ENCODE measurements at regions not wholly inside any gene's neighbourhood (a gene's known extent, or its start where the extent isn't known, plus 50 kb on each side); places are given as distances from the start of the nearest gene placed in this dataset.

DNA sequence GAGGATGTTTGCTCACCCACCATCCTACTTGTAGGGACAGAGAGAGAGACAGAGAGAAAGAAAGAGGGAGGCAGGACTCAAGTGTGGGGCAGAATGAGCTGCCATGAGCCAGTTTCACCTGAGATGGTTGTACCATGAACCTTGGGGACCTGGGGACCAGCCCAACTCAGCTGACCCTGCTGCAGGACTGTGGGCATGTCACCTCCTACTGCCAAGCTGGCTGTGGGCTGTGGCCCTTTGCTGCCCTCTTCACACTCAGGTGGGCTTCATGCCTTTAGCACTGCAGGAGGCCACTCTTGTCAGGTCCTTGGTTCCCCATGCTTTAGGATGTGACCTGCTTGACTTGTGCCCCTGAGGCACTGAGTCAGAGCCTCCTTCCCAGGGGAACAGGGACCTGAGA is 108.2 kb upstream of the PCBD1 start (continued):
- TF ChIP-seq, protein P1, sequence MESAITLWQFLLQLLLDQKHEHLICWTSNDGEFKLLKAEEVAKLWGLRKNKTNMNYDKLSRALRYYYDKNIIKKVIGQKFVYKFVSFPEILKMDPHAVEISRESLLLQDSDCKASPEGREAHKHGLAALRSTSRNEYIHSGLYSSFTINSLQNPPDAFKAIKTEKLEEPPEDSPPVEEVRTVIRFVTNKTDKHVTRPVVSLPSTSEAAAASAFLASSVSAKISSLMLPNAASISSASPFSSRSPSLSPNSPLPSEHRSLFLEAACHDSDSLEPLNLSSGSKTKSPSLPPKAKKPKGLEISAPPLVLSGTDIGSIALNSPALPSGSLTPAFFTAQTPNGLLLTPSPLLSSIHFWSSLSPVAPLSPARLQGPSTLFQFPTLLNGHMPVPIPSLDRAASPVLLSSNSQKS (CRISPR knock-in tag; IDR thresholded peaks at IDR 0.05), result no peak
- TF ChIP-seq DDX20 (tag; IDR thresholded peaks at IDR 0.05; ENCODE audit: low read depth) (no peak), TAF1 (IDR thresholded peaks at IDR 0.05; ENCODE audit: control insufficient read depth, extremely low read depth, insufficient read depth, low read length, severe bottlenecking) (no peak)

DNA sequence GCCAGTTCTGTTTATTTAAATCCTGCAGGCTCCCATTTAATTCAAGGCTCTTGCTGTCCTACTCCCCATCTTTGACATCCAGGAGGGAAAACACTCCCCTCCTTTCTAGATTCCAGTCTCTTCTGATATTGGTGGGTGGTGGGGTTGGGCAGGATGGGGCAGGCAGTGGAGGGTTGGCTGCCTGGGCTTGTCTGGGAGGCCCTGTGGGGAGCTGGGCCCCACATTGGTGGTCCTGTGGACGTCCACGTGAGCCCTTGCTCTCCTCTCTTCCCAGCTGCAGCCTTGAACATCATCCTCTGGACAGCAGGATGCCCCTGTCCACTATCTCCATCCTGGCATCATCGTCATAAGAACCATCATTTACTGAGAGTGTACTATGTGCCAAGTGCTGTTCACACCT is 108.9 kb upstream of the PCBD1 start:
- ATAC-seq, result no peak
- H3K4me2 ChIP-seq (ENCODE audit: insufficient read depth, low read length), result no peak overlapping the region
- 0% methylated on average over 3 of the region's 3 CpGs for WGBS (ENCODE audit: insufficient coverage, low coverage, missing lambda C conversion rate)
- no peak for FAIRE-seq
- H3K79me2 ChIP-seq (ENCODE audit: control insufficient read depth, insufficient read depth, low read length), result no peaks in the 10 kb centered on the region
- peaks cover 22 to 50% of the 10 kb centered on the region in 2 experiments for H3K27me3 ChIP-seq (ENCODE audit: control insufficient read depth in 2 of 2, insufficient read depth in 2 of 2, low read length in 2 of 2)
- H3K9me1 ChIP-seq (ENCODE audit: control insufficient read depth, insufficient read depth, low read length), result no peaks in the 10 kb centered on the region
- no peak overlapping the region for H3K27ac ChIP-seq (ENCODE audit: extremely low read depth, low read depth, low read length)
- no peaks in the 10 kb centered on the region; the same call in 1 of the 2 replicates for H3K9me3 ChIP-seq (replicated peaks; ENCODE audit: control insufficient read depth, insufficient read depth, low read depth, low read length)
- H4K20me1 ChIP-seq (replicated peaks; ENCODE audit: control insufficient read depth, insufficient read depth, low read length), result peaks cover 8% of the 10 kb centered on the region; the same call in 1 of the 2 replicates
- in situ Hi-C loops (cut with MboI), result no loop called here
- DNase-seq (ENCODE audit: extremely low read depth in 1 of 4, low spot score in 3 of 4), result no peak
- H3K36me3 ChIP-seq (ENCODE audit: control insufficient read depth, insufficient read depth, low read length), result no peaks in the 10 kb centered on the region
- intact Hi-C loops (cut with micrococcal nuclease), result no loop called here
- H2AFZ ChIP-seq (ENCODE audit: low read depth, low read length), result no peak overlapping the region
- ChIA-PET POLR2A (interaction anchor here (1.8 kb wide), 1 partner anchor 19 kb away, joined by 5 read pairs; no protein-coding TSS in a partner anchor), CTCF (ENCODE audit: low intra/inter-chr PET ratio) (no interaction called here)
- H3K4me1 ChIP-seq (replicated peaks in 1 of 2; ENCODE audit: control insufficient read depth in 2 of 2, insufficient read depth in 2 of 2, low read length in 2 of 2), result no peaks in the 10 kb centered on the region
- BruUV-seq (replicated peaks), result no TSS peak
- H3K4me3 ChIP-seq, result no peak overlapping the region
- no peak for TF ChIP-seq TARDBP (IDR thresholded peaks at IDR 0.05)
- TF ChIP-seq, protein P2, sequence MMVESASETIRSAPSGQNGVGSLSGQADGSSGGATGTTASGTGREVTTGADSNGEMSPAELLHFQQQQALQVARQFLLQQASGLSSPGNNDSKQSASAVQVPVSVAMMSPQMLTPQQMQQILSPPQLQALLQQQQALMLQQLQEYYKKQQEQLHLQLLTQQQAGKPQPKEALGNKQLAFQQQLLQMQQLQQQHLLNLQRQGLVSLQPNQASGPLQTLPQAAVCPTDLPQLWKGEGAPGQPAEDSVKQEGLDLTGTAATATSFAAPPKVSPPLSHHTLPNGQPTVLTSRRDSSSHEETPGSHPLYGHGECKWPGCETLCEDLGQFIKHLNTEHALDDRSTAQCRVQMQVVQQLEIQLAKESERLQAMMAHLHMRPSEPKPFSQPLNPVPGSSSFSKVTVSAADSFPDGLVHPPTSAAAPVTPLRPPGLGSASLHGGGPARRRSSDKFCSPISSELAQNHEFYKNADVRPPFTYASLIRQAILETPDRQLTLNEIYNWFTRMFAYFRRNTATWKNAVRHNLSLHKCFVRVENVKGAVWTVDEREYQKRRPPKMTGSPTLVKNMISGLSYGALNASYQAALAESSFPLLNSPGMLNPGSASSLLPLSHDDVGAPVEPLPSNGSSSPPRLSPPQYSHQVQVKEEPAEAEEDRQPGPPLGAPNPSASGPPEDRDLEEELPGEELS (CRISPR knock-in tag; IDR thresholded peaks at IDR 0.05; ENCODE audit: borderline replicate concordance), result no peak
- TF ChIP-seq, protein P3, sequence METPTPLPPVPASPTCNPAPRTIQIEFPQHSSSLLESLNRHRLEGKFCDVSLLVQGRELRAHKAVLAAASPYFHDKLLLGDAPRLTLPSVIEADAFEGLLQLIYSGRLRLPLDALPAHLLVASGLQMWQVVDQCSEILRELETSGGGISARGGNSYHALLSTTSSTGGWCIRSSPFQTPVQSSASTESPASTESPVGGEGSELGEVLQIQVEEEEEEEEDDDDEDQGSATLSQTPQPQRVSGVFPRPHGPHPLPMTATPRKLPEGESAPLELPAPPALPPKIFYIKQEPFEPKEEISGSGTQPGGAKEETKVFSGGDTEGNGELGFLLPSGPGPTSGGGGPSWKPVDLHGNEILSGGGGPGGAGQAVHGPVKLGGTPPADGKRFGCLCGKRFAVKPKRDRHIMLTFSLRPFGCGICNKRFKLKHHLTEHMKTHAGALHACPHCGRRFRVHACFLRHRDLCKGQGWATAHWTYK (CRISPR knock-in tag; IDR thresholded peaks at IDR 0.05), result no peak
- TF ChIP-seq, protein P4, sequence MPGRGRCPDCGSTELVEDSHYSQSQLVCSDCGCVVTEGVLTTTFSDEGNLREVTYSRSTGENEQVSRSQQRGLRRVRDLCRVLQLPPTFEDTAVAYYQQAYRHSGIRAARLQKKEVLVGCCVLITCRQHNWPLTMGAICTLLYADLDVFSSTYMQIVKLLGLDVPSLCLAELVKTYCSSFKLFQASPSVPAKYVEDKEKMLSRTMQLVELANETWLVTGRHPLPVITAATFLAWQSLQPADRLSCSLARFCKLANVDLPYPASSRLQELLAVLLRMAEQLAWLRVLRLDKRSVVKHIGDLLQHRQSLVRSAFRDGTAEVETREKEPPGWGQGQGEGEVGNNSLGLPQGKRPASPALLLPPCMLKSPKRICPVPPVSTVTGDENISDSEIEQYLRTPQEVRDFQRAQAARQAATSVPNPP (IDR thresholded peaks at IDR 0.05; ENCODE audit: borderline replicate concordance, insufficient read depth, insufficient read length), result no peak
- no peak overlapping the region for H3K9ac ChIP-seq (ENCODE audit: insufficient read depth in 1 of 2, low read depth in 2 of 2, low read length in 2 of 2)

All from K562 (cell line).